Stimulated activated CD8-positive, alpha-beta memory T cell treated with anti-CD3 and anti-CD28 coated beads, Interleukin-7, amount 100 ng/mL, for 24 hours (primary cell): ENCODE measurements at regions not wholly inside any gene's neighbourhood (a gene's known extent, or its start where the extent isn't known, plus 50 kb on each side); places are given as distances from the start of the nearest gene placed in this dataset.

Experiments used
- DNase-seq: peaks from one replicate; pipeline ENCODE4 v3.0.0-alpha.2; 2020; ENCODE audit warnings: low read depth

GRCh38 chr7:21092766-21093702, 306.3 kb upstream of the SP8 start:
- DNase-seq = no peak

GRCh38 chr7:21094589-21094988, 307.9 kb upstream of the SP8 start:
- no peak for DNase-seq

DNA sequence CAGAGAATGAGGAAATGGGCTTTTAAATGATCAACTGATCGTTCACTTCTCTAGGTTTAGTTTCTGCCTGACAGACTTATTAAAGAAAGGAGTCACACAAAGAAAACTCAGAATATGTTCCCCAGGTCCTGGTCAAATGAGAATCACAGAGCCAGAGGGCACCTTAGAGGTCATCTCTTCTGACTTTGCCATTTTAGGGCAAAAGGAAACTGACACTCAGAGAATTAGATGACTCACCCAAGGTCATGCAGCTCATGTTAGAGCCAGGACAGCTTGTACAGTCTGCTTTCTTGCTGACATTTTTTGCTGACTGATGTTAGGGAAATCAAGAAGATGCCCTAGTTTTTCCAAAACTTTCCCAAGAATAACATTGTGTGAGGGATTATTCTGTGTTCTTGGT, 312.7 kb upstream of the SP8 start:
- no peak for DNase-seq

GRCh38 chr7:21099955-21100354, 313.3 kb upstream of the SP8 start:
- DNase-seq = no peak

GRCh38 chr7:21101541-21101940, 314.9 kb upstream of the SP8 start:
- DNase-seq = no peak

- no peak for DNase-seq
Observed at GRCh38 chr7:21103426-21104123, 316.9 kb upstream of the SP8 start.

DNA sequence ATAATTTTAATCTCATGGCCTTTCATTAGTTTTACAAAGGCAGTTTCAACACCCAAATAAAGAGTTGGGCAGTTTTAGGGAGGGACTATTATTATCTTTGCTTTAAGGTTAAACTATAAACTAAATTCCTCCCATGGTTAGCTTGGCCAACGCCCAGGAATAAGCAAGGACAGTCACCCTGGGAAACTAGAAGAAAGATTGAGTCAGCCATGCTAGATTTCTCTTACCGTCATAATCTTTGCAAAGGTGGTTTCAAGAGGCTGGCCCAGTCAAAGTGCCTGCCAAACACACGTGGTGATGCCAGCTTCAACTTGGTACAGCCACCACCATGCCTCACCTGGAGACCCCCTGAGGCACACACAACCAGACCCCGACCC, 317.4 kb upstream of the SP8 start:
- DNase-seq = no peak

DNA sequence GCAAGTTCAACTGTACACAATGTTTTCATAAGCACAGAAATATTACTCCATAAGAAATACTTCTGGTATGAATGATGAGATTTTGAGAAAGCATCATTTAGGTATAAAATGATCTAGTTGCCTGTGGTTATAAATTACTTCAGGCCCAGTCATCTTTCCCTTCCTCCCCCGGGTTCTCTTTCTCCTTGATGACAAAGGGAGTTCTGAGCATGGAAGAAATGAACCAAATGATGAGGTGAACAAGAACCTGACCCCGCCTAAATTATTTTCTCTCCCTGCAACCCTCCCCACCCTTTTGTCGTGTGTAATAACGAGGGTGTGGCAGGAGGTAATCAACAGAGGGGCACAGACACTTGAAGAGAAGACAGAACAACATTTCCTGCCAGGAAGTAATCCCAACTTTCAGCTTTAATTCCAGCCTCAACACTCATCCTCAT, 319.6 kb upstream of the SP8 start:
- no peak for DNase-seq

DNA sequence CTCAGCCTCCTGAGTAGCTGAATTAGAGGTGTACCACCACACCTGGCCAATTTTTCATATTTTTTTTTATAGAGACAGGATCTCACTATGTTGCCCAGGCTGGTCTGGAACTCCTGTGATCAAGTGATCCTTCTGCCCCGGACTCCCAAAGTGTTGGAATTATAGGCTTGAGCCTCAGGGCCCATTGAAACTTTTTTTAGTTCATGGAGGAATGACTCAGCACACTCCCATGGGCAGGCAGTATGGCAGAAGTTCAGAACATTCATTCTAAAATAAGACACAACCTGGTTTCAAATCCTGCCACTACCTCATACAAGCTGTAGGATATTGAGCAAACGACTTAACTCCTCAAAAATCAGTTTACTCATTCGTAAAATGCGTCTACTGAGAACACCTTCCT, 320.4 kb upstream of the SP8 start:
- no peak for DNase-seq

DNA sequence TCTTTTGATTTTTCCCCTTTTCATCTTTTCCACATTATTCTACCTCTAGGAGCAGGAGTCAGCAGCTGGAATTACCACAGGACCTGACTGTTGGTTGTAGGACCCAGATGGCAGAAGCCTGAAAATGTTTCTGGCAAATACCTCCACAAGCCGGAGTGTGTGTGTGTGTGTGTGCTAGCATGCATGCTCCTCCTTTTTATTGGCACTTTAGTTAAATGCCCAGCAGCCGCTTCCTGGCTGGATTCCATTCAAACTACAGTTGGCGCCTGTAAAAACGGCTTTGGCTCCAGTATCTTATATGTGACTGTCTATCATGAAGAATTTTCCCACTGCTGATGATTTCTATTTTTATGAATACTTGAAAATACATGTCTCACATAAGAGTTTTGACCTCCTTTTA, 319.7 kb upstream of the SP4 start:
- DNase-seq = no peak

GRCh38 chr7:21113609-21114415, 314.1 kb upstream of the SP4 start:
- DNase-seq = no peak

DNA sequence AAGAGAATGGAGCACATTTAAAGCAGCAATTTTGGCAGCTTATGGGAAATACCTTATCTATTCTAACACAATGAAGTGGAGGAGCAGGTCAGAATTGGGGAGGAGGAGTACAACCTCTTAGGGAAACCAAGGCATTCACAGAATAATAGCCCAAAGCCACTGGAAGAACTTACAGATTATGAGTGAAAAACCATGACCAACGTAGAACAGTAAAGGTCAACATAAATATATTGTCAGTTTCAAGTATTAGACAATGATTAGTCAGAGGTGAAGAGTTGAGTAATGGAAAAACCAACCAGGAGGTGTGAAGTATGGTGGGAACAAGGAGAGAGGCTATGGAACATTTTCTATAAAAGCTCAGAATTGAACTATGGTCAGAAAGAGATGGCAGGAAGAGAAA, 304.3 kb upstream of the SP4 start:
- no peak for DNase-seq

DNA sequence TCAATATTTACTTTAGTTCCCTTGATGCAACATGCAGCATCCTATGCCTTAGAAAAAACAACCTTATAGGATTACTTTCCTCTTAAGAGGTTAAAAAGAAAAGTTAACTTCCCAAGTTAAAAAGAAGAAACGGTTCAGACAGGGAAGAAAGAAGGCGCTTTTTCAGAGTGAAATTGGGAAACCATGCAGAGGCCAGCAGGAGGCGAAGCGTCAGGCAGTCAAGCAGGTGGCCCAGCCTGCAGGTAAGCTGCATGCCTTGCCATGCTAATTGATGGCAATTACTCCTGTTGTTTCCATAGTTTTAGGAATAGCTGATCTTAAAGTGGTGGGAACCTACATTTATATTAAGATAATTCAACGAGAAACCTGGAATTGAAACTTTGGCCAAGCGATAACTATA, 302.6 kb upstream of the SP4 start:
- DNase-seq = no peak

DNA sequence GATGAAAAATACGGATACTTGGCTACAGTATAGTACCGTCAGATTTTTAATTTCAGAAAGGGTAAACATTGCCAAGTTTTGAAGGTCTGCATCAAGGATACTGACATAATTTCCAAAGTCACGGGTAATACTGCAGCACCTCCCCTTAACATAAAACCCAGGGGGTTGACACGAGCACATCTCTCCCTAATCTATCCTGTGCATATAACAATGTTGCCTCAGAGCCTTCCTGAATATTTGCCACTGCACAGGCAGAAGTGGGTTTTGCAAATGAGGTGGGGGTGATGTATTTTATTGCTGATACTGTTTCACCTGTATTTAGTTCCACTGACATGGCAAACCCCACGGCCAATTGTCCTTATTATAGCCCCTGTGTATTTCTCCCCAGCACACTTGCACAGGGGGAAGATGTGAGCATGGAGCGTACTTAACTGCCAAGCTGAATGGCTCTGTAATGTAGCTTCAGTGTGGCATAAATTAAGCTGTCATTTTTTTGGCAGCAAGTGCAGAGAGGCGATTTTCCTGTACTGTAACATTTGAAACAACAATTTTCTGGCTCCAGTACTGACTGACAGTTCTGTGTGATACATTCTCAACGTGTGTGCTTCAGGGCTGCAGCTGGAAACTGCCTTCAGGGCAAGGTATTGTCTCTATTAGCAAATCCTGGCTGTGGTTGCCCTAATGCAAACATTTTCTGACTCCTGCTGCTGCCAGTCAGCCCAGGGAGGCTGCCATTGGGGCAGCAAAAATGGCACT, 299.6 kb upstream of the SP4 start:
- DNase-seq = no peak

DNA sequence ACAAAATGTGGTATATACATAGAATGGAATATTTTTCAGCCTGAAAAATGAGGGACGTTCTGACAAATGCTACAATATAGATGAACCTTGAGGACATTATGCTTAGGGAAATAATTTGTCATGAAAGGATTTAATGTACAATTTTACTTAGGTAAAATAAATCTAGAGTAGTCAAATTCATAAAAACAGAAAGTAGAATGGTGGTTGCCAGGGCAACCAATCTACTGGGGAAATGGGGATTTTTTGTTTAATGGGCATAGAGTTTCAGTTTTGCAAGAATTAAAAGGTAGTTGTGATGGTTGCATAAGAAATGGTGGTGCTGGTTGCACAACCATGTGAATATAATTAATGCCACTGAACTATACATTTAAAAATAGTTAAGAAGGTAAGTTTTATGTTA, 296.0 kb upstream of the SP4 start:
- DNase-seq = no peak

- DNase-seq = no peak
Observed at GRCh38 chr7:21134631-21135030, 293.3 kb upstream of the SP4 start.

DNA sequence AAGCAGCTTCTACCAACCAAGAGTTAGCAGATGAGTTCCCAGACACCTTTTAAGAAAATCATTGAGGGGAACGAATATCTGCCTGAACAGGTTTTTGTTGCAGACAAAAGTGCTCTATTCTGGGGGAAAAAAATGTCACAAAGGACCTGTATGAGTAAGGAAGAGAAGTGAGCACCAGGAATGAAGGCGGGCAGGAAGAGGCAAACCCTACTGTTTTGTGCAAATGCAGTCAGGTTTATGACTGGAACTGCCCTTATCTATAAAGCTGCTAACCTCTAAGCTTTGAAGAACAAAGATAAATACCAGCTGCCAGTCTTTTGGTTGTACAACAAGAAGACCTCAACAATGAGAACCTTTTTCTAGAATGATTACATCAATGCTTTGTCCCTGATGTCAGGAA, 292.4 kb upstream of the SP4 start:
- DNase-seq = no peak

DNA sequence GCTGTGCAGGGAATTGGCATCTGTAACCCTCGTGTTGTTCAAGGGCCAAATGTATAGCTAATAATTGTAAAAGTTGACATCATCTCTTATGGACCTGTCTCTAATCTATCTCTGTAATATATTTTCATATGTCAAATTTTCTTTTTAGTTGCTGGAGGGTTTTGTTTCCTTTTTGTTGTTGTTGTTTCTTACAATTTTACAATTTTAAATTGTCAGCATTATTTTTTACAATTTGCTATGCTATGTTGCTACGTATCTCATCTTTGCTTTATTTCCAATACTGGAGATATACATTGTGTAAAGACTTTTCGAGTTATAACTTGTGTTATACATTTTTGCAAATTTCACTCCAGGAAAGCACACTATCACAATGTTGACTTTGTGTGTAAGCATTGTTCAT, 290.2 kb upstream of the SP4 start:
- DNase-seq = no peak

- no peak for DNase-seq
Observed at GRCh38 chr7:21140622-21141021, 287.3 kb upstream of the SP4 start.

DNA sequence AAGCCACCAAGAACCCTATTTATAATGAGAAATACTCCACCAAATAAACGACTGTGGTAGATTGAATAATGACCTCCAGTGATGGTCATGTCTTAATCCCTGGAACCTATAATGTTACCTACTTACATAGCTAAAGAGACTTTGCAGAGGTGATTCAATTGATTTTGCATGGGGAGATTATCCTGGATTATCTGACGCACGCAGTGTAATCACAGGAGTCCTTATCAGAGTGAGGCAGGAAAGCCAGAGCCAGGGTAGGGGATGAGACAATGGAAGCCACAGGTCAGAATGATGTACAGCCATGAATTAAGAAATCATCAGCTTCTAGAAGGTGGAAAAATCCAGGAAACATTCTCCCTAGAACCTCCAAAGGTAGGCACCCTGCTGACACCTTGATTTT, 286.4 kb upstream of the SP4 start:
- no peak for DNase-seq

GRCh38 chr7:21142081-21142480, 285.8 kb upstream of the SP4 start:
- no peak for DNase-seq
